ENCODE measurements at regions not wholly inside any gene's neighbourhood (a gene's known extent, or its start where the extent isn't known, plus 50 kb on each side); places are given as distances from the start of the nearest gene placed in this dataset.

- TF ChIP-seq, protein P1, sequence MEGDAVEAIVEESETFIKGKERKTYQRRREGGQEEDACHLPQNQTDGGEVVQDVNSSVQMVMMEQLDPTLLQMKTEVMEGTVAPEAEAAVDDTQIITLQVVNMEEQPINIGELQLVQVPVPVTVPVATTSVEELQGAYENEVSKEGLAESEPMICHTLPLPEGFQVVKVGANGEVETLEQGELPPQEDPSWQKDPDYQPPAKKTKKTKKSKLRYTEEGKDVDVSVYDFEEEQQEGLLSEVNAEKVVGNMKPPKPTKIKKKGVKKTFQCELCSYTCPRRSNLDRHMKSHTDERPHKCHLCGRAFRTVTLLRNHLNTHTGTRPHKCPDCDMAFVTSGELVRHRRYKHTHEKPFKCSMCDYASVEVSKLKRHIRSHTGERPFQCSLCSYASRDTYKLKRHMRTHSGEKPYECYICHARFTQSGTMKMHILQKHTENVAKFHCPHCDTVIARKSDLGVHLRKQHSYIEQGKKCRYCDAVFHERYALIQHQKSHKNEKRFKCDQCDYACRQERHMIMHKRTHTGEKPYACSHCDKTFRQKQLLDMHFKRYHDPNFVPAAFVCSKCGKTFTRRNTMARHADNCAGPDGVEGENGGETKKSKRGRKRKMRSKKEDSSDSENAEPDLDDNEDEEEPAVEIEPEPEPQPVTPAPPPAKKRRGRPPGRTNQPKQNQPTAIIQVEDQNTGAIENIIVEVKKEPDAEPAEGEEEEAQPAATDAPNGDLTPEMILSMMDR (IDR thresholded peaks at IDR 0.05; ENCODE audit: low read depth, low read length): no peak
- DNase-seq (ENCODE audit: extremely low read depth, low read depth): no peak
These were observed 514.4 kb downstream of the XYLT1 start for GRCh38 chr16:16956376-16956775.

GRCh38 chr16:16960785-16961184 lies 510.0 kb downstream of the XYLT1 start:
- DNase-seq (ENCODE audit: extremely low read depth, low read depth): no peak
- TF ChIP-seq, protein P1 (IDR thresholded peaks at IDR 0.05; ENCODE audit: low read depth, low read length): no peak

- DNase-seq (ENCODE audit: extremely low read depth, low read depth): no peak
- TF ChIP-seq, protein P1 (IDR thresholded peaks at IDR 0.05; ENCODE audit: low read depth, low read length): no peak
These were observed 504.3 kb downstream of the XYLT1 start for GRCh38 chr16:16966439-16966838.

GRCh38 chr16:16971042-16971441 lies 499.7 kb downstream of the XYLT1 start:
- TF ChIP-seq, protein P1 (IDR thresholded peaks at IDR 0.05; ENCODE audit: low read depth, low read length): no peak
- DNase-seq (ENCODE audit: extremely low read depth, low read depth): no peak

- DNase-seq (ENCODE audit: extremely low read depth, low read depth): no peak
- TF ChIP-seq, protein P1 (IDR thresholded peaks at IDR 0.05; ENCODE audit: low read depth, low read length): no peak
These were observed 497.9 kb downstream of the XYLT1 start for GRCh38 chr16:16972831-16973230.

DNA sequence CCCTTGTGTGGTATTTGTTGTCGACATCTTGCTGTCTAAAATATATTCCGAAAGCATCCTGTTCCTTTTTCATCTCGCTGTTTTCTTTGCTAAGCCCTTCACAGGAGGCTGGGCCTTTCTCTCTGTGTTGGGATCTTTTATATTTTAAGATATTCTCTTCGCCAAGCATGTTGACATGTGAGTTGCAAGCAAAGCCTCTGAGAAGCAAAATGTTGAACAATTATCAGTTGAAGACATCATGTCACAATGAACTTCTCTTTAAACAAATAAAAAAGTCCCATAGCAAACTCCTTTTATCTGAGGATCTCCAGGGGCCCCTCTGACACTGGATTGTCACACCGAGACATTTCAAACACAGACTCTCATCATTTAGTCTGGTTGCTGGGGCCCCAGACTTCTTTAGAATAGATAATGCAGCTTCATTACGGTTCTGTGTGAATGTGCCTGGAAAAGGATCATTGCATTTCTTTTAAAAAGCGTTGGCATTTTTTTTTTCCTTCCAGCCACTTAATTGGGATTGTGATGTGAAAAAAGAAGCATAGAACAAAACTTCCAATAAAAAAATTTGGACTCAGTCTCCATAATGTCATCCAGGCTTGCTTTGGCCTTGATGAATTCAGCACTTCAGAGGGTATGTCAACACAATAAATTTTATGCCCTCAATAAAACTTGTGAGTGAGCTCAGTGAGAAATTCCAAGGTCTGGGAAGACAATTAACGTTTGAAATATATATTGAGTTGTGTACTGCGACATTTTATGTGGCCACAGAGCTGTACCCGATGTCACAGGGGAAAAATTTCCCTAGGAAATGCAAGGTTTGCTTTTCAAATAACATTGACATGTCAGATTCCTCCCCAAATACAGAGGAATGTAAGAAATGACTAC lies 496.8 kb downstream of the XYLT1 start:
- TF ChIP-seq, protein P1 (IDR thresholded peaks at IDR 0.05; ENCODE audit: low read depth, low read length): no peak
- no peak for DNase-seq (ENCODE audit: extremely low read depth, low read depth)

DNA sequence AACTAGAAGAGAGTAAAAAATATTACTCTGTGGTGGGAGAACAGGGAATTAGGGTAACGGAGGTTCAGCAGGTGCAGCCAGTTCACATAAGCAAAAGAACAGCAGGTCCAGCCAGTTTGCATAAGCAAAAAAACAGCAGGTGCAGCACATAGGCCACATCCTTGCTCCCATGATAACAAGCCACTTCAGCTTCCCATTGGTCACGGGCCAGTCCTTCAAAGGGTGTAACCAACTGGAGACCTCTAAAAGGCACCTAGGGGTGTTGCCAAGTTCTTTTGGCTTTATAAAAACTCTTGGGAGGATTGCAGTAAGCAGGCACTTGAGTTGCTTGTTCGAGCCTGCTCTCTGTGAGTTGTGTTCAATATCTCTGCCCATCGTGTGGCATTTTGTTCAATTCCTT lies 488.1 kb downstream of the XYLT1 start:
- TF ChIP-seq, protein P1 (IDR thresholded peaks at IDR 0.05; ENCODE audit: low read depth, low read length): no peak
- DNase-seq (ENCODE audit: extremely low read depth, low read depth): no peak
